MM.1S (cell line): ENCODE measurements at regions not wholly inside any gene's neighbourhood (a gene's known extent, or its start where the extent isn't known, plus 50 kb on each side); places are given as distances from the start of the nearest gene placed in this dataset.

Experiments
- EZH2 ChIP-seq: fragments of 300-600 bp; sonication (generic); optimal IDR thresholded peaks from 2 replicates; pipeline ENCODE3; 2017; ENCODE audit warnings: low read depth, mild to moderate bottlenecking, antibody characterized with exemption, low read length, mixed read lengths
- TF ChIP-seq, protein P1 (sequence below): fragments of 300-600 bp; sonication (generic); IDR thresholded peaks from 2 replicates; pipeline ENCODE4 v1.5.1; 2016; ENCODE audit warnings: antibody characterized with exemption, low read length, mixed read lengths

DNA sequence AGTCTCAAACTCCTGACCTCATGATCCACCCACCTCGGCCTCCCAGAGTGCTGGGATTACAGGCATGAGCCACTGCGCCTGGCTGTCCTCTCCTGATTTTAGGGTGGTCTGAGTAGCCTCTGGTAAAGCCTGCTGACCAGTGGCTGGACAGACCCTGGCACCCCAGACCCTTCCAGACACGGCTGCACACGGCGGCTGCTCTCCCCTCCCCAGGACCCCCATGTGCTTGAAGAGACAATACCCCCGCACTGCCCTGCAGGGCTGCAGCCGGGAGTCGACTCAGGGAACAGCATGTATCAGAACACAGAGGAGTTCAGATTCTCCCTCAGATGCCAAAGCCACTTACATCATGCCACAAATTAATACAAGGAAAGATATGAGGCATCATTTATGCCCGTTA, 58.3 kb upstream of the CFAP46 start:
- TF ChIP-seq, protein P1, sequence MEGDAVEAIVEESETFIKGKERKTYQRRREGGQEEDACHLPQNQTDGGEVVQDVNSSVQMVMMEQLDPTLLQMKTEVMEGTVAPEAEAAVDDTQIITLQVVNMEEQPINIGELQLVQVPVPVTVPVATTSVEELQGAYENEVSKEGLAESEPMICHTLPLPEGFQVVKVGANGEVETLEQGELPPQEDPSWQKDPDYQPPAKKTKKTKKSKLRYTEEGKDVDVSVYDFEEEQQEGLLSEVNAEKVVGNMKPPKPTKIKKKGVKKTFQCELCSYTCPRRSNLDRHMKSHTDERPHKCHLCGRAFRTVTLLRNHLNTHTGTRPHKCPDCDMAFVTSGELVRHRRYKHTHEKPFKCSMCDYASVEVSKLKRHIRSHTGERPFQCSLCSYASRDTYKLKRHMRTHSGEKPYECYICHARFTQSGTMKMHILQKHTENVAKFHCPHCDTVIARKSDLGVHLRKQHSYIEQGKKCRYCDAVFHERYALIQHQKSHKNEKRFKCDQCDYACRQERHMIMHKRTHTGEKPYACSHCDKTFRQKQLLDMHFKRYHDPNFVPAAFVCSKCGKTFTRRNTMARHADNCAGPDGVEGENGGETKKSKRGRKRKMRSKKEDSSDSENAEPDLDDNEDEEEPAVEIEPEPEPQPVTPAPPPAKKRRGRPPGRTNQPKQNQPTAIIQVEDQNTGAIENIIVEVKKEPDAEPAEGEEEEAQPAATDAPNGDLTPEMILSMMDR = no peak
- TF ChIP-seq EZH2 = no peak
